ENCODE measurements at regions not wholly inside any gene's neighbourhood (a gene's known extent, or its start where the extent isn't known, plus 50 kb on each side); places are given as distances from the start of the nearest gene placed in this dataset.

DNA sequence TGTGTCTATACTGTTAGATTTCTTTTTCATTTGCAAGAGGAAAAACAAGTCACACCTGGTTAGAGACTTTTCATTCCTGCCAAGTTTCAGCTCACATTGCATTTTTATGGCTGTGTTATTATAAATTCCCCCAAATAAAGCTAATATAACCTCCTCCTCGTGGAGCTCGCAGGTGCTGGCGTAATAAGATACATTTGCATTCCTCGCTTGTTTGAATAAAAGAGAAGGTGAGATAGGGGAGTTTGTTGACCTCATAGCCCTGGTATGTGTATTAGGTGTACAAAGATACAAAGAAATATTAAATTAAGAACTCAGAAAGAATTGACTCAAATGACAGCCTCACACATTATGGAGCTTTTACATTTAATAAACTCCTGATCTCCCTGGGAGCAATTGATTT is 257.7 kb upstream of the SP8 start:
- TF ChIP-seq, protein P1, sequence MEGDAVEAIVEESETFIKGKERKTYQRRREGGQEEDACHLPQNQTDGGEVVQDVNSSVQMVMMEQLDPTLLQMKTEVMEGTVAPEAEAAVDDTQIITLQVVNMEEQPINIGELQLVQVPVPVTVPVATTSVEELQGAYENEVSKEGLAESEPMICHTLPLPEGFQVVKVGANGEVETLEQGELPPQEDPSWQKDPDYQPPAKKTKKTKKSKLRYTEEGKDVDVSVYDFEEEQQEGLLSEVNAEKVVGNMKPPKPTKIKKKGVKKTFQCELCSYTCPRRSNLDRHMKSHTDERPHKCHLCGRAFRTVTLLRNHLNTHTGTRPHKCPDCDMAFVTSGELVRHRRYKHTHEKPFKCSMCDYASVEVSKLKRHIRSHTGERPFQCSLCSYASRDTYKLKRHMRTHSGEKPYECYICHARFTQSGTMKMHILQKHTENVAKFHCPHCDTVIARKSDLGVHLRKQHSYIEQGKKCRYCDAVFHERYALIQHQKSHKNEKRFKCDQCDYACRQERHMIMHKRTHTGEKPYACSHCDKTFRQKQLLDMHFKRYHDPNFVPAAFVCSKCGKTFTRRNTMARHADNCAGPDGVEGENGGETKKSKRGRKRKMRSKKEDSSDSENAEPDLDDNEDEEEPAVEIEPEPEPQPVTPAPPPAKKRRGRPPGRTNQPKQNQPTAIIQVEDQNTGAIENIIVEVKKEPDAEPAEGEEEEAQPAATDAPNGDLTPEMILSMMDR (conservative IDR thresholded peaks at IDR 0.05; ENCODE audit: low read length), result no peak
- no peak for TF ChIP-seq EZH2phosphoT487 (IDR thresholded peaks at IDR 0.05; ENCODE audit: borderline replicate concordance)
